KOPT-K1 (cell line): ENCODE measurements at regions not wholly inside any gene's neighbourhood (a gene's known extent, or its start where the extent isn't known, plus 50 kb on each side); places are given as distances from the start of the nearest gene placed in this dataset.

Experiments used
- H3K27ac ChIP-seq: fragments of 200-600 bp; sonication (generic); 2 replicates; pipeline ENCODE4 v1.5.1; 2016; ENCODE audit warnings: antibody characterized with exemption, mild to moderate bottlenecking, low read depth, low read length; ENCODE audit not compliant: poor library complexity, severe bottlenecking
- H3K36me3 ChIP-seq: fragments of 200-600 bp; sonication (generic); 2 replicates; pipeline ENCODE4 v1.5.1; 2017; ENCODE audit warnings: antibody characterized with exemption, mild to moderate bottlenecking, low read length, moderate library complexity; ENCODE audit not compliant: insufficient read depth
- H3K9me3 ChIP-seq: fragments of 200-600 bp; sonication (generic); 2 replicates; pipeline ENCODE4 v1.5.1; 2017; ENCODE audit warnings: antibody characterized with exemption, low read length, mild to moderate bottlenecking; ENCODE audit not compliant: insufficient read depth, poor library complexity, severe bottlenecking

- no peaks in the 10 kb centered on the region for H3K9me3 ChIP-seq
Measured at GRCh38 chr5:100313657-100314056, 221.5 kb upstream of the FAM174A start.

GRCh38 chr5:100311806-100312205 lies 223.4 kb upstream of the FAM174A start:
- Histone ChIP-seq H3K36me3 (no peaks in the 10 kb centered on the region), H3K27ac (no peak overlapping the region)

More at GRCh38 chr5:100313657-100314056, 221.5 kb upstream of the FAM174A start:
- Histone ChIP-seq H3K36me3 (no peaks in the 10 kb centered on the region), H3K27ac (no peak overlapping the region)

DNA sequence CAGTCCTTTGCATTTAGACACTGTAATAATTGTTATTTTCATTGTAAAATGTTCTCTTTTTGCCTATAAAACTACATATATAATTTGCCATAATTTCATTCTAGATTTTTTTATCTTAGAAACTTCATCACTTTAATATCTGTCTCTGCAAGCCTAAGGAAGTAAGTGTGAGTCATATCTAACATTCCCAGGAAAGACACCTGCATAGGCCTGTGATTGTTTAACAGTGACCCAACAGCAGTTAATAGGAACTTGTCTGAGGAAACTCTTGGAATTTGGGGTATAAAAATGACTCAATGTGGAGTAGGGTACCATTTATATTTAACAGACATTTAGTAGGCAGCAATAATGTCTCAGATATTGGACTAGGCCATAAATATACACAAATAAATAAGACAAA lies 229.2 kb upstream of the FAM174A start:
- Histone ChIP-seq H3K9me3 (no peaks in the 10 kb centered on the region), H3K36me3 (no peaks in the 10 kb centered on the region)

More at GRCh38 chr5:100311806-100312205, 223.4 kb upstream of the FAM174A start:
- H3K9me3 ChIP-seq, result no peaks in the 10 kb centered on the region

DNA sequence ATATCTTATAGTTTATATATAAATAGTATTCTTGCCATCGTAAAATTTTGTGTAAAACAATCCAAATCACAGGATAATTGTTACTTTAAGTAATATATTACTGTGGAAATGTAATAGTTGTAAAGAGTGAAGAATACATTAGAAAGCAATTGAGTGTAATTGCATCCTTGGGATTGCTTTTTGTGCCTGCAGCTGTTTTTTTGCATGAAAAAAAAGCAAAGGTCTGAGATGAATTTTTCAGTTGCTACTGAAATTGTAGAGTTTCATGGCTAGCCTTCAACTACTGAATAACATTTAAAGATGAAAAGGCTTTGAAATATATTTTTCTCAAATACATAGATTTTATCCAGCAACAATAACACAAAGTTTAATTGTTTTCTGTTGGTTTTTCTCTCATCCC lies 232.0 kb upstream of the FAM174A start:
- no peaks in the 10 kb centered on the region for H3K36me3 ChIP-seq
- no peak overlapping the region for H3K27ac ChIP-seq
- H3K9me3 ChIP-seq, result no peaks in the 10 kb centered on the region

More for the DNA sequence above, 229.2 kb upstream of the FAM174A start:
- H3K27ac ChIP-seq, result no peak overlapping the region

- Histone ChIP-seq H3K36me3 (no peaks in the 10 kb centered on the region), H3K27ac (no peak overlapping the region), H3K9me3 (no peaks in the 10 kb centered on the region)
Measured at GRCh38 chr5:100299261-100299660, 235.9 kb upstream of the FAM174A start.

DNA sequence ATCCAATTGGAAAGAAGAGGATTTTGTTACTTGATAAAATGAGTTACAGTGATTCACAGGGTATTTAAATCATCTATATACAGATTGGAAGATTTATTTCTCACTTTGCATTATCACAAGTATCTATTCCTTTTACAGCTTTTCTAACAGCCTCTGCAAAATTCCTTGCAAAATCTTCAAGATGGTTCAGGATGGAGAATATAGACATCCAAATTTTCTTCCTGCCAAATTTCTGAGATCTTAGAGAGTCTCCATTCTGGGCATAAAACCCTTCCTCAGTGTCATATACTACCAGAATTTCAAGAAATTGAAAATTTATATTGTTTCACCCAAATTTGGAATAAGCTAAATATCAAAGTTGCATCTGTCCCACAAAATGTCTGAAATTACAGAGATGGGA lies 259.1 kb upstream of the FAM174A start:
- H3K36me3 ChIP-seq, result no peaks in the 10 kb centered on the region
- H3K27ac ChIP-seq, result no peak overlapping the region
- no peaks in the 10 kb centered on the region for H3K9me3 ChIP-seq

DNA sequence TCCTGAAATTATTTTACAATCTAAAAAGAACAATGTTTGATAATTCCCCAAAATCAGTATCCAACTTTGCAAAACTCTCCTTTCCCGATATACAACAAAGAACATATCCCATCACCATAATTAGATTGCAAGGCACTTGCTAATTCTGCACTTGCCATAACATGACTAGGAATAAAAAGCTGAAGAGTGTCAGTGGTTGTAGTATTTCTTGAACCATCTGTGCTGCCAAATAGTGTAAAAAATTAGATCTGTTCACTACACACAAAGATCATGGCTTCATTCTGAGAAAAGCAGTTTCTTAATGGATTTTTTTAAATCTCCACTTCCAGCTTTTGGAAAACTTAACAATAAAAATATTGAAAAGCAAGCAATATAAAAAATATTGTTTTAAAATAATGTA lies 259.5 kb upstream of the FAM174A start:
- Histone ChIP-seq H3K27ac (no peak overlapping the region), H3K9me3 (no peaks in the 10 kb centered on the region), H3K36me3 (no peaks in the 10 kb centered on the region)

DNA sequence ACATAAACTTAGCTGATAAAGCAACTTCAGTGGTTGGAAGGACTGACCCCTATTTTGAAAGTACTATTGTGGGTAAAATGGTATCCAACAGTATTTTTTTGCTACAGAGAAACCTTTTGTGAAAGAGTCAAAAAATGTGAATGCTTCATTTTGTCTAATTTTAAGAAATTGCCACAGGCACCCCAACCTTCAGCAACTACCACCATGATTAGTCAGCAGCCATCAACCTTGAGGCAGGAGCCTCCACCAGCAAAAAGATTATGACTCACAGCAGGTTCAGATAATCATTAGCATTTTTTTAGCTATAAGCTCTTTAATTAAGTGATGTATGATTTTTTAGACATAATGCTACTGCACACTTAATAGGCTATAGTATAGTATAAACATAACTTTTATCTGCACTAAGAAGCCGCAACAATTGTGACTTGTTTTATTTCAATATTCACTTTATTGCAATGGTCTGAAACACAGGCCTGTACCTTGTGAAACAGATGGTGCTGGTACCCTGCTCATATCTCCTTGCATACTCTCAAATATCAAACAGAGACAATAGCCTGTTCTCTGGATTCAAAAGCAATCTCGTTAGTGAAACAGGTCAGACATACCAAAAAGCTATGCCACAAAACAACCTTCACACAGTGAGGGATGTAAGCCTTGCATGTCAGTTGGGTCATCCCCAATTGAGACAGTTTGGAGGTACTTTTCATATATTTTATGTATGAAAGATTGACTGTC lies 261.2 kb upstream of the FAM174A start:
- Histone ChIP-seq H3K27ac (no peak overlapping the region), H3K36me3 (no peaks in the 10 kb centered on the region), H3K9me3 (no peaks in the 10 kb centered on the region)

DNA sequence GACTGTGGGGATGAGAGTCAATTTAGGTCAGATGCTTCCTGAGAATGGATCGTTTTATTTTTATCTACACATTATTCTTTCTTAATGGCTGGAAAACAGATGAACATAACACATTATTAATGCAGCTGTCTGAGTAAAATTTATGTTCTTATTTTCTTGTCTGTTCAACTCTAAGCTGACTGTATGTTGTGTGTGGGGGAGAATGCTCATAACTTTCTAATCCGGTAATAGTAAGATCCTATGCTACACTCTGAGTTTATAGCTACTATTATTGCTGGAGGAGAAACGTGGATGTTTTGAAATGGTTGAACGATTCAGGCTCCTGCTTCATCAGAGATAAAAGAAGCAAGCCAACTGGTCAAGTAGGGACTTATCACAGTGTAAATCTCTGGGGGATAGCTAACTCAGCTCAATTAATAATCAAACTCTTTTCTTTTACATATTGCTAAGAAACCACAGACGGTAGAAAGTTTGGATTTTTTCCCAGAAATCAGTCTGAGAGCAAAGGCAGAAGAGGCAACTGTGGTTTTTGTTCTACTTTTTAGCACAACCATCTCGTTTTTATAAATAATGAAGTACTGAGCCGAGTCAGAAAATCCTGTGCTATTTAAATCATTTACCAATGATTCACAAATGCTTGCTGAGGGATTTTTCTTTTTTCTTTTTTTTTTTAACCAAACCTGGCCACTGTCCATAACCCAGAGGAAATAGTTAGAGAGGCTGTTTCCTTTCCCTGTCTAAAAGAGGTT lies 265.0 kb upstream of the FAM174A start:
- no peak overlapping the region for H3K27ac ChIP-seq
- H3K9me3 ChIP-seq, result no peaks in the 10 kb centered on the region

DNA sequence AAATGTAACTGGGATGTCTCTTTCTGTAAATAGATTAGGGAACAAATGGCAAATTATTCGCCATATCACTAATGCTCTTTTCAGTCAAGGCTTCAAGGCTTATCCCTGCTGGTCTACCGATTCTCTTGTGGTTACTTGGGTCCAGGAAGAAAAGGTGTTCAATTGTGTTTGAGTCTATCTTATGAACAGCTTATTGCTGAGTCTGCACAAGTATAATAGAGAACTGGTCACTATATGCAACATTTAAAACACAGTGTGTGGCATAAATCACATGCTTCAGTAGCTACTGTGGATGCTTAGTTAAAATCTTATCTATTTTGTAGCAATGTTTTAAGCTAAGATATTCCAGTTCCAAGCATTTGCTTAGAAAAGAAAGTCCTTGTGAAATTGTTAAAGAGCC lies 274.2 kb upstream of the FAM174A start:
- H3K36me3 ChIP-seq, result no peaks in the 10 kb centered on the region
- no peaks in the 10 kb centered on the region for H3K9me3 ChIP-seq
- H3K27ac ChIP-seq, result no peak overlapping the region

More for the DNA sequence above, 265.0 kb upstream of the FAM174A start:
- H3K36me3 ChIP-seq, result no peaks in the 10 kb centered on the region

DNA sequence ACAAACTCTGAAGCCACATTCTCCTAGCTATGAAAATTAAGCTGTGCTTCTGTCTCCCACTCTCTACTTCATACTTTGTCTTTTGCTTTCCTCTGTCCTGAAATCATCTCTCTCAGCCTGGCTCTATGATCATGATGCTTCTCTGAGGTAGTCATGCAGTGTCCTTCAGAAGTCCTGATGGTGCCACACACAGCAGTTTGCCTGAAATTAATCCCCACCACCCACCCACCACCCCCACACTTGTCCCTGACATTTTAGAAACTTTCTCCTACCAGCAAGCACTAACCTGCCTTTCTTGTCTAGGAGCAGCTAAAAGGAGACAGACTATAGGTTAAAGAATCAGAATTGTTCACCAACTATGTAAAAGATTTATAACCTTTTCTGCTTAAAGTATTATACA lies 282.2 kb upstream of the FAM174A start:
- no peaks in the 10 kb centered on the region for H3K9me3 ChIP-seq
- H3K36me3 ChIP-seq, result no peaks in the 10 kb centered on the region
- no peak overlapping the region for H3K27ac ChIP-seq

- H3K36me3 ChIP-seq, result no peaks in the 10 kb centered on the region
- no peak overlapping the region for H3K27ac ChIP-seq
- H3K9me3 ChIP-seq, result no peaks in the 10 kb centered on the region
Measured at GRCh38 chr5:100252037-100252436, 283.1 kb upstream of the FAM174A start.

DNA sequence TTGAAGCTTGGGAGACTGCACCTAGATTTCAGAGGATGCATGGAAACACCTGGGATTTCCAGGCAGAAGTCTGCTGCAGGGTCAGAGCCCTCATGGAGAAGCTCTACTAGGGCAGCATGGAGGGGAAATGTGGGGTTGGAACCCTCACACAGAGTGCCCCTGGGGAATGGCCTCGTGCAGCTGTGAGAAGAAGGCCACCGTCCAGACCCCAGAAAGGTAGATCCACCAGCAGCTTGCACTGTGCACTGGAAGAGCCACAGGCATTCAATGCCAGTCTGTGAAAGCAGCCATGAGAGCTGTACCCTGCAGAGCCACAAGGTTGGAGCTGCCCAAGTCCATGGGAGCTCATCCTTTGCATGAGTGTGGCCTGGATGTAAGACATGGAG lies 285.3 kb upstream of the FAM174A start:
- Histone ChIP-seq H3K9me3 (no peaks in the 10 kb centered on the region), H3K36me3 (no peaks in the 10 kb centered on the region)

GRCh38 chr5:100249211-100249883 lies 285.8 kb upstream of the FAM174A start:
- Histone ChIP-seq H3K36me3 (no peaks in the 10 kb centered on the region), H3K27ac (no peak overlapping the region), H3K9me3 (no peaks in the 10 kb centered on the region)

More for the DNA sequence above, 285.3 kb upstream of the FAM174A start:
- H3K27ac ChIP-seq, result no peak overlapping the region

DNA sequence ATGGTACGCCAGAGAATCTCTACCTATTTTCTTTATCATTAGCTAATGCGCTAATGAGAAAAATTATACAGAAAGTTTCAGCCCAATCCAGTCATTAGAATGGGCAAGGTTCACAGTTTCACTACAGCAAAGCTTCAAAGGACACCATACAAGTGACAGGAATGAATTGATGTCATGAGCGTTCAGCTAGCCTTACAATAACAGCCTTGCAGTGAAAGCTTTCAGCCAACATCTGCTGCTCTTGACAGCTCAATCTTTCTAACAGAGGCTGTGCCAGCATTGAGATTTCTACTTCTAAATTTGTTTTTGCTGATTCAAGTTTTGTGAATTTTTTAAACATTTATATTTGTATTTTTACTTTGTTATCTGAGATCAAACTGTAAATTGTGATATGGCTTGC lies 302.4 kb upstream of the FAM174A start:
- Histone ChIP-seq H3K9me3 (no peaks in the 10 kb centered on the region), H3K27ac (no peak overlapping the region), H3K36me3 (no peaks in the 10 kb centered on the region)
